NCI-H748 (cell line): ENCODE measurements at regions not wholly inside any gene's neighbourhood (a gene's known extent, or its start where the extent isn't known, plus 50 kb on each side); places are given as distances from the start of the nearest gene placed in this dataset.

Experiments used
- DNase-seq: peaks from one replicate; lab custom pipeline; 2025; ENCODE audit not compliant: unreplicated experiment; lab: John Stamatoyannopoulos, UW

DNA sequence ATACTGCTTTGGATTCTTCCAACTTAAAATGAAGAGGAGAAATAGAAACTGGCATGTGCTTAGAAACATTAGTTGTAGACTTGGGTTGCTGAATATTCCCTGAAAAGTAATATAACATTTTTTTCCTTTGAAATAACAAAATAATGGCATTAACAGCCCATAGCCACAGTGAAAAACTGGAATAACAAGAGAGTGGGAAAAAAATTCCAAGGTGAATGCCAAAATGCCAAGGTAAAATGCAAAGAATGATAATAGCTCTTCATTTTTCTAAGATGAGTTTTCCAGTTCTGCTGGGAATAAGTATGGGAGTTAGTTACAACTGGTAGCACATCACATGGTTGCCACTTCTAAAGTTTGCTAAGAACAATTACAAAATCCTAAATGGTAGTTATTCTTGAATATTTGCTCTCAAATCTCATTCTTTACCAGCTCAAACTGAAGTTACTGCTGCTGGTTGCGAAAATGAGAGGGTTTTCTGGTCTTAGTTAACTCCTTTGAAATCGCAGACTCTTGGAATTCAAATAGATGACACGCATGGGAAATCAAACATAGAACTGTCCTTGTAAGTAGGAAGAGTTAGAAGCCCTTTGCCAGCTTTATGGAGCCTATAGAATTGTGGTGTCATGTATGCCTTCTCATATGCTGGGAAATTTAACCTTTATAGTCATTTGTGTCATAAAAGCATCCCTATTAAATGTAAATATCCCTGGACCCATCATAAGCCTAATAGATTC lies 165.0 kb upstream of the DCN start:
- no peak for DNase-seq

GRCh38 chr12:91346827-91347226 lies 164.2 kb upstream of the DCN start:
- no peak for DNase-seq

- DNase-seq: no peak
Measured at GRCh38 chr12:91344408-91344807, 161.8 kb upstream of the DCN start.

DNA sequence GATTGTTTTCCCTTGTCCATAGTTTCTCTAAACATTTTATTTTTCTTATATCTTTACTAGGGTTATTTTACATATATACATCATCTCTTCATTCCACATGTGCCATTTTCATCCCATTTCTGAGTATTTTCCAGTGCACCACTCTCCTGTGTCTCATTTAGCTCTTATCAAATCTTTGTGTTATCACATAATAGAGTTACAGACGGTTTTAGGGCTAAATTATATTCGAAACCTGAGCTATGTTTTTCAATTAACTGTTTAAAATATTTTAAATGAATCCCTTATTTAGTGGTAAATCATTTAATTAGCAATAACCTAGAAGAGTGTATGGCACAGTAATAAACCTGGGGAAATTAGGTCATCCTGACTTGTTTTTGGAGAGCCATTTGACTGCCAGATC lies 160.4 kb upstream of the DCN start:
- DNase-seq: no peak

GRCh38 chr12:91339106-91339505 lies 156.5 kb upstream of the DCN start:
- no peak for DNase-seq

DNA sequence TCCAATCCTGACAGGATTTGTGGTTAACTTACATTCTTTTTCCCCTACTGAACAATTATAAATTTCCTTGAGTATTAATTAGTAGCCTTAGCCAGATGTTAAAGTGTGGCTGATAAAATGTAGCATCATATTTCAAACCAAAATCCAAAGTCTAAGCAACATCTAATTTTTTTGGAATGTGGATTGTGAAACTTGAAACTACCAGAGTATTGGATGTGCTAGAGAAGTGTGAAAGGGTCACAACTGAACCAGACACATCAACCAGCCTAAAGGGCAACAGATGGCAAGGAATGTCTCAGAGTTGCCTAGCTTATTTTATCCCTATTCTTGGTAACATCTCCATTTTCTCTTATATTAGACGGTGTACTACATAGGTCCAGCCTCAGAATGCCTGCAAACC lies 153.1 kb upstream of the DCN start:
- no peak for DNase-seq

- DNase-seq: no peak
Measured at GRCh38 chr12:91333966-91334365, 151.3 kb upstream of the DCN start.

DNA sequence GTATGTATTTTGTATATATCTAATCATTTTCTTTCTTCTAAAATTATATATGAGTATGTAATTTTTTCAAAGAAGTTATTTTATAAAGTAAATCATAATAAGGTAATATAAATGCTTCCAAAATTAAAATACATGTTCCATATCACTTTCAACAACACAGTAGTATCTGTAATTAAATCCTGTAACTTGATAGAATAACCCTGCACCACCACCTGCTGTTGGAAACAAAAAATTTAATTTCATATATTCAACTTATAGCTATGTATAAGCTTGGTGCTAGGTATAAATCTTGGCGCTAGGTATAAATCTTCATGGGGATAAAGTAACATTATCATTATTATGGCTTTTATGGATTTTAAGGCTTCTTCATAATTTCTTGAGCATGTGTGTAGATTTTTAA lies 149.7 kb upstream of the DCN start:
- no peak for DNase-seq

- DNase-seq: peak; percentile 47
Measured at GRCh38 chr12:91331371-91331770, 148.8 kb upstream of the DCN start.

GRCh38 chr12:91328451-91328850 lies 145.8 kb upstream of the DCN start:
- DNase-seq: no peak

- DNase-seq: no peak
Measured at GRCh38 chr12:91327889-91328288, 145.3 kb upstream of the DCN start.

- DNase-seq: no peak
Measured at GRCh38 chr12:91327131-91327530, 144.5 kb upstream of the DCN start.

DNA sequence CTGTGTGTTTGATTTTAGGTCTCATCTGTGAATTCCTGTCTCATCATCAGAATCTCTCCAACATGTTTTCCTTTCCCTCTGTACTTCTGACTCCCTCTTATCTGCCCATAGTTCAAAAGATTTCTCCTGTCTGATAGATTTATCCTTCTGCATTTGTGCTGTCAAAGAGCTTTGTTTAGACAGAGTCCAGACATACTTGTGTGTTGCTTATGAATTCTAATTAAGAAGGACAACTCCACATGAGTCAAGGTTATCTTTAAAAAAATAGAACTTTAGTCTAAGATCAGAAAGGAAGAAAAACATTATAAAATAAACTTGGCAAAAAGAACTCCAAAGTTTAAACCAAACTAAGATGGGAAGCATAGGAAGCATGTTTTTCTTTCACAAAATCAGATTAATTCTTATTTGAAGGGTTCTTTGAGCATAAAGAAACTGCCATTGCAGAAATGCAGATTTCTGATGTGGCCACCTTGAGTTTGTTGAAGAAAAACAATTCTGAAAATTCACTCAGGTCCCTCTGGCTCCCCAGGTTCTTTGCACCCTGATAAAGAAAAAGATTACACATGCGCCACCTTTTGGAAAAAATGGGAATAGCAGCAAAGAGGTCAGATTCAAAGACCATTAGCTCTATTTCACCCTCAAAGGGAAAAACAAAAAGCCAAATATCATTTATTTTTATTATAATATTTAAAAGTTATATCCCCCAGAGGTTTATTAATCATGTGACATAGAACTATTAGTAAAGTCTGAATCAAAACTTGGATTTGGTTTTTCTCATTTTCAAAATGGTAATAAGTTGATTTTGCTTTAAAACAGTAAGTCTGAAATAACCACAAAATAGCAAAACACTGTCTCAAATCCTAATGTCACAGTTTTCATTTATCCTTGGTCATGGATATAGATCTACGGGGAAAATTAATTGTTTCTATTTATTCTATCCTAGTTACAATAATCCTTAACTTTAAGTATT lies 143.7 kb upstream of the DCN start:
- peak; percentile 40 for DNase-seq

DNA sequence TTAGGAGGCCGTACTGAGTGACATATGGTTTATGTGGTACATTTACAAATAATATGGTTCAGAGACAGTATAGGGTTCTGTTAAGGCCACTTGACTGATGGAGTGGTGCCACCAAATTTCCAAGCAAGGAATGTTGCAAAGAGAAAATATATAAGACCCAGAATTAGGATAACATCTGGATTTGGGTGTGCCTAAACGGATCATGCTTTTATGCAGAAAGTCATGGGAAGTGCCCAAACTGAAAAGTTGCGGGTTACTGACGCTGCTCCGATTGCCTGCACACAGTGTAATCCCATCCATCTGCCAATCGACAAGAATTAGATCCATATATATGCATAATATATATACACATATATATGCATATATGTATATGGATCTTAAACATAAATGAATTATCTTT lies 138.4 kb upstream of the DCN start:
- DNase-seq: no peak

GRCh38 chr12:91319071-91319760 lies 136.6 kb upstream of the DCN start:
- no peak for DNase-seq

DNA sequence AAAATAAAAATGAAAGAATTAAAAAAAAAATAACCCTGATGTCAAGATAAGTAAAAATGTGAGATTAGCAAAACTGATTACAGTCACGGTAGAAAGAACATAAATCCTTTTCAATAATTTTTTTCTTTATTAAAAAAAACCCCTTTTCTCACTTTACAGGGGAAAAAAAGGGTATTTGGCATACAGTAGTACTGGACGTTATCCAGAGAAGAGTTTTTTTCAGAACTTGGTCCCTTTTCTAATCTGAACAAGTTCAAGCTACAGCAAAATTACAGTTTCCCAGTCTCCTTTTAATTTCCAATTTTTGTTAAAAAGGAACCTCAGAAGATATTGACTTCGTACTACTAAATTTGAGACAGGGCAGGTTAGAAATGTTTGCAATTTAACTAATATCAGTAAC lies 134.7 kb upstream of the DCN start:
- no peak for DNase-seq

GRCh38 chr12:91316907-91317269 lies 134.3 kb upstream of the DCN start:
- no peak for DNase-seq

DNA sequence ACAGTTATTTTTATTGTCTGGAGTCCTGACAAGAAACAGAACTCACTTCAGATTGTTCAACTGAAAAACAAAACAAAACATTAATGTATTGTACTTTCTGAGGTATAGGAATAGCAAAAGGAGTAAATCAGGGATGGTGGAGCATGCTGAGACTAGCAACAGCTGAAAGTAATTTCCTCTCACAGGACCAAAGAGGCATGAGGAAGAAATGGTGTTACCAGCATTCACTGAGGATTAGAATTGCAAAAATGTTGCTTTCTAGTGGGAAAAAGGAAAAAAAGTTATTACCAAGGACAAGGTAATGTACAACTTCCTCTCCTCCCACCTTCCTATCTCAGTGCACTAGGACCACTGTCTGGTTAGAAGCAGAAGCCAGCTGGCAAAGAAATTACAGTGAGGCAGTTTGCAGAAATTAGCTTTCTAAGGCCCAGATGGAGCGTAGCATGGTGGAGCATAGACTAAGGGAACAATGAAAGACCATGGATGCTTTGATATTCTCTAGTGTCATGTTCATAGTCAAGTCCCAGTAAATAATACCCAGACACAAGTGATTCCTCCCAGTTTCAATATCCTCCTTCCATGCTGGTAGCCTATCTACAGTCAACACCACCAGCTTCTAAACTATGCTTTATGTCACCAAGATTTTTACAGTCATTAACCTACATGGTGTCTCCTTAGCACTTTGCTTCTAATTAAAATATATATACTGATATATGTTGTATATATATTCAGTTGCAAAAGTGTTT lies 133.7 kb upstream of the DCN start:
- DNase-seq: no peak

DNA sequence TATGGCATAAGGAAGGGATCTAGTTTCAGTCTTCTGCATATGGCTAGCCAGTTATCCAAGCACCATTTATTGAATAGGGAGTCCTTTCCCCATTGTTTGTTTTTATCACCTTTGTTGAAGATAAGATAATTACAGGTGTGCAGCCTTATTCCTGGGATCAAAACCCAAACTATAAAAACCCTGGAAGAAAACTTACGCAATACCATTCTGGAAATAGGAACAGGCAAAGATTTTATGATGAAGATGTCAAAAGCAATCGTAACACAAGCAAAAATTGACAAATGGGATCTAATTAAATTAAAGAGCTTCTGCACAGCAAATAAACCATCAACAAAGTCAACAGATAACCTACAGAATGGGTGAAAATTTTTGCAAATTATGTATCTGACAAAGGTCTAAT lies 128.5 kb upstream of the DCN start:
- DNase-seq: peak; percentile 41

GRCh38 chr12:91309450-91309849 lies 126.8 kb upstream of the DCN start:
- DNase-seq: no peak
